ENCODE measurements at regions not wholly inside any gene's neighbourhood (a gene's known extent, or its start where the extent isn't known, plus 50 kb on each side); places are given as distances from the start of the nearest gene placed in this dataset.

GRCh38 chr18:28814365-28814764 is 637.4 kb upstream of the CDH2 start:
- TF ChIP-seq, protein P1, sequence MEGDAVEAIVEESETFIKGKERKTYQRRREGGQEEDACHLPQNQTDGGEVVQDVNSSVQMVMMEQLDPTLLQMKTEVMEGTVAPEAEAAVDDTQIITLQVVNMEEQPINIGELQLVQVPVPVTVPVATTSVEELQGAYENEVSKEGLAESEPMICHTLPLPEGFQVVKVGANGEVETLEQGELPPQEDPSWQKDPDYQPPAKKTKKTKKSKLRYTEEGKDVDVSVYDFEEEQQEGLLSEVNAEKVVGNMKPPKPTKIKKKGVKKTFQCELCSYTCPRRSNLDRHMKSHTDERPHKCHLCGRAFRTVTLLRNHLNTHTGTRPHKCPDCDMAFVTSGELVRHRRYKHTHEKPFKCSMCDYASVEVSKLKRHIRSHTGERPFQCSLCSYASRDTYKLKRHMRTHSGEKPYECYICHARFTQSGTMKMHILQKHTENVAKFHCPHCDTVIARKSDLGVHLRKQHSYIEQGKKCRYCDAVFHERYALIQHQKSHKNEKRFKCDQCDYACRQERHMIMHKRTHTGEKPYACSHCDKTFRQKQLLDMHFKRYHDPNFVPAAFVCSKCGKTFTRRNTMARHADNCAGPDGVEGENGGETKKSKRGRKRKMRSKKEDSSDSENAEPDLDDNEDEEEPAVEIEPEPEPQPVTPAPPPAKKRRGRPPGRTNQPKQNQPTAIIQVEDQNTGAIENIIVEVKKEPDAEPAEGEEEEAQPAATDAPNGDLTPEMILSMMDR (IDR thresholded peaks at IDR 0.05), result no peak
- no peak for TF ChIP-seq POLR2A (IDR thresholded peaks at IDR 0.05)

Data from lower leg skin (tissue), 3 donors.